ENCODE measurements at regions not wholly inside any gene's neighbourhood (a gene's known extent, or its start where the extent isn't known, plus 50 kb on each side); places are given as distances from the start of the nearest gene placed in this dataset.

- TF ChIP-seq CTCF (IDR thresholded peaks at IDR 0.05), result no peak
- TF ChIP-seq POLR2A (IDR thresholded peaks at IDR 0.05), result no peak
Observed at GRCh38 chr9:26260238-26260637, 582.0 kb upstream of the TUSC1 start.
